Activated naive CD4-positive, alpha-beta T cell treated with anti-CD3 and anti-CD28 coated beads, Interleukin-2, amount 10 ng/mL, durations not matched to agents 7 days and 5 days (primary cell): ENCODE measurements at regions not wholly inside any gene's neighbourhood (a gene's known extent, or its start where the extent isn't known, plus 50 kb on each side); places are given as distances from the start of the nearest gene placed in this dataset.
"Not testable (repeated sequence)": the region's sequence is repeated elsewhere in the genome, so short reads cannot be mapped to it uniquely, and the experiment has no call there.

Experiments
- CTCF ChIA-PET: fragments of 350-600 bp; sonication (Branson Sonifier 250); formaldehyde crosslinking; loops from one replicate; lab custom pipeline; 2021; ENCODE audit warnings: antibody characterized with exemption; lab: Charles Lee
- DNase-seq: peaks from one replicate; pipeline ENCODE4 v3.0.0-alpha.2; 2020
- H3K27ac Mint-ChIP-seq: one replicate; pipeline ENCODE4 v1.8.0; 2021; ENCODE audit warnings: mild to moderate bottlenecking, moderate library complexity, mixed read lengths
- H3K27me3 Mint-ChIP-seq: one replicate; pipeline ENCODE4 v1.8.0; 2021; ENCODE audit warnings: mild to moderate bottlenecking, mixed read lengths
- H3K36me3 Mint-ChIP-seq: one replicate; pipeline ENCODE4 v1.8.0; 2021; ENCODE audit warnings: mixed read lengths
- H3K4me1 Mint-ChIP-seq: one replicate; pipeline ENCODE4 v1.8.0; 2021; ENCODE audit warnings: mixed read lengths
- H3K4me3 Mint-ChIP-seq: one replicate; pipeline ENCODE4 v1.8.0; 2021; ENCODE audit warnings: mild to moderate bottlenecking, moderate library complexity, mixed read lengths
- H3K9me3 Mint-ChIP-seq: one replicate; pipeline ENCODE4 v1.8.0; 2021; ENCODE audit warnings: mixed read lengths

DNA sequence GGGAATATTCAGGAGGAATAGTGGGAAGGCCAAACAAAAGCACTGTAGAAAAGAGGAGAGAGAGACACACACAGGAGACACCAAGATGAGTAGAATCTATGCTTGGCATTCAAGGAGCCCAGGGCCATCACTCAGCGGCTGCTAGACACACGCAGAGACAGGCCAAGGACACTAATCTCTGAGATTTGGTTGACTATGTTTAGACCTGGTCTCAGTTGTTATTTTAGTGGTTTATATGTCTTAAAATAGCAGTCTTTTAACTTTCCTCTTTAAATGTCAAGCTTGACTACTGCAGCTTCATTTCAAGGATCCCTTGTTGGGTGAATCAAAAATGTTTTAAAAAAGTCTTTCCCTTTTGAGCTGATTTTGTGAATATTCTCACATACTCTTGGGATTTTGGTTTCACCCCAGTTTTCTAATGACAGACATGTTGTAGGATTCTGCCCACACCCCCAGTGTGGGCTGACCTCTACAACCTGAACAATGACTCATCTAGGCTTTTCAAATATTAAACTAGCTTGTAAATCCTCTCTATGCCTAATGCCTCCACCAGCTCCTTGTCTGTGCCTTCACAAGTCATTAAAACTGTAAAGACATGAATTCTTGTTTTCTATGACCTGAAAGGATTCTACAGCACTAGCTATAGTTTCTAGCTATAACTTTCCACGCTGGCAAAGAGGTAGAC is 142.7 kb upstream of the EXOC2 start:
- Mint-ChIP-seq H3K27me3 (peaks cover 18% of the 10 kb centered on the region), H3K4me1 (no peaks in the 10 kb centered on the region), H3K9me3 (peaks cover 19% of the 10 kb centered on the region), H3K36me3 (no peaks in the 10 kb centered on the region), H3K27ac (no peak overlapping the region), H3K4me3 (no peak overlapping the region)
- CTCF ChIA-PET, result no interaction called here
- no peak for DNase-seq

- Mint-ChIP-seq H3K9me3 (peaks cover 20% of the 10 kb centered on the region), H3K4me3 (no peak overlapping the region), H3K27me3 (peaks cover 18% of the 10 kb centered on the region), H3K27ac (no peak overlapping the region), H3K4me1 (no peaks in the 10 kb centered on the region), H3K36me3 (no peaks in the 10 kb centered on the region)
- DNase-seq, result no peak
- CTCF ChIA-PET, result no interaction called here
Observed at GRCh38 chr6:834866-835265, 141.9 kb upstream of the EXOC2 start.

- no peak overlapping the region for H3K4me3 Mint-ChIP-seq
- no peaks in the 10 kb centered on the region for H3K4me1 Mint-ChIP-seq
- CTCF ChIA-PET, result no interaction called here
- DNase-seq, result no peak
- H3K27ac Mint-ChIP-seq, result no peak overlapping the region
- peaks cover 18% of the 10 kb centered on the region for H3K27me3 Mint-ChIP-seq
- H3K9me3 Mint-ChIP-seq, result peaks cover 20% of the 10 kb centered on the region
- no peaks in the 10 kb centered on the region for H3K36me3 Mint-ChIP-seq
Observed at GRCh38 chr6:834190-834589, 141.3 kb upstream of the EXOC2 start.

DNA sequence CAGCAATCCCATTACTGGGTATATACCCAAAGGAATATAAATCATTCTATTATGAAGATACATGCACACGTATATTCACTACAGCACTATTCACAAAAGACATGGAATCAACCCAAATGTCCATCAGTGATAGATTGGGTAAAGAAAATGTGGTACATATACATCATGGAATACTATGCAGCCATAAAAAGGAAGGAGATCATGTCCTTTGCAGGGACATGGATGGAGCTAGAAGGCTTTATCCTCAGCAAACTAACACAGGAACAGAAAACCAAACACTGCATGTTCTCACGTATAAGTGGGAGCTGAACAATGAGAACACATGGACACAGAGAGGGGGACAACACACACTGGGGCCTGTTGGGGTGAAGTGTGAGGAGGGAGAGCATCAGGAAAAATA is 139.9 kb upstream of the EXOC2 start:
- DNase-seq, H3K4me1 Mint-ChIP-seq, CTCF ChIA-PET, H3K27ac Mint-ChIP-seq, H3K4me3 Mint-ChIP-seq, H3K36me3 Mint-ChIP-seq: not testable (repeated sequence)
- peaks cover 17% of the 10 kb centered on the region for H3K27me3 Mint-ChIP-seq
- peaks cover 20% of the 10 kb centered on the region for H3K9me3 Mint-ChIP-seq

DNA sequence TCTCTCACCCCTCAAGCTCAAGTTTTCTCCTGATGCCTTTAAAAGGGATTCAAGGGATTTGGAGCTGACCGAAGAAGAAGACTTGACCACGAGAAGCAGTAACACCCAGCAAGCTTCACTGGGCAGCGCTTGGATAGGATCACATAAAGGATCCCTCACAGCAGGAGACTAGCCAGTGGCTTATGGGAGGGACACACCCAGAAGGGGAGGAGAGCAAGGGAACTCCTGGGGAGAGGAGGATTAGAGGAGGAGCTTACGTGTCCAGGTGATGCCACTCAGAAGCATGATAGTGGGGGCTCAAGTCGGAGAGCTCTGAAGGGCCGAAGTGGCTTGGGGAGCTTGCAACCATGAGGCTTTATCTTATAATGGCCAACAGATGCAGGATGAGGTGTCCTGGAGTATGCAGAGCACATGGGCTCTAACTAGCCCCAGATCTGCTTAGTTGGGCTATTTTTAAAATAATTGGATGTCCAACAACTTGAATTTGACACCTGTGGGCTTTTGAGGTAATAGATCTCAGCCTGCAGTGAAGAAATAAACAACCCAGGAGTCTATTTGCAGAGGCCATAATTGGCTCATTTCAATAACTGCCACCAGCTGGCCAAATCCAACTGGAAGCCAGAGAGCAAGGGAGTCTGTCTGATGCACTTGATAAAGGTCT is 137.9 kb upstream of the EXOC2 start:
- DNase-seq, result no peak
- CTCF ChIA-PET, result no interaction called here
- Mint-ChIP-seq H3K27me3 (peaks cover 9% of the 10 kb centered on the region), H3K4me3 (no peak overlapping the region), H3K27ac (no peak overlapping the region), H3K9me3 (peaks cover 20% of the 10 kb centered on the region), H3K36me3 (no peaks in the 10 kb centered on the region), H3K4me1 (no peaks in the 10 kb centered on the region)

DNA sequence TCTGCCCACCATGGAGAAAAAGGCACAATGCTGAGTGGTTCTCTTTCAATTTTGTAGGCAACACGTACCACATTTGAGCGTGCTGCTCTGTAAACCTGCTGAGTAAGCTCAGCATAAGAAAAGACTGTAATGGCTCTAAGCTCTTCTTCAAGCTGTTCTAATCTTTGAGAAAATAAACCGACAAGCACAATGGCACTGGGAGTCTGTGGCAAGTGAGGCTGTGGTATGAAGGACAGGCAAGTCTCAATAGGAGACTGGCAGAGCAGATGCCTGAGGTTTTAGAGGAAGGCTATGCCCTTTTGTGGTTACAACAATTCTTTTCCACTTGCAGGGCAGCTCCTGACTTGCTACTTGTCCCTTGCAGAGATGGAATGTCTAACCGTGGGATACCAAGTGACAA is 136.7 kb upstream of the EXOC2 start:
- CTCF ChIA-PET, result no interaction called here
- Mint-ChIP-seq H3K4me1 (no peaks in the 10 kb centered on the region), H3K27ac (no peak overlapping the region), H3K27me3 (peaks cover 9% of the 10 kb centered on the region), H3K36me3 (no peaks in the 10 kb centered on the region), H3K9me3 (peaks cover 20% of the 10 kb centered on the region), H3K4me3 (no peak overlapping the region)
- no peak for DNase-seq

- CTCF ChIA-PET, result interaction anchor here (0.6 kb wide), 1 partner anchor 658 kb away, joined by 3 read pairs; no protein-coding TSS in a partner anchor
- no peak overlapping the region for H3K27ac Mint-ChIP-seq
- H3K4me3 Mint-ChIP-seq, result no peak overlapping the region
- H3K27me3 Mint-ChIP-seq, result peaks cover 9% of the 10 kb centered on the region
- no peaks in the 10 kb centered on the region for H3K4me1 Mint-ChIP-seq
- no peak for DNase-seq
- H3K36me3 Mint-ChIP-seq, result no peaks in the 10 kb centered on the region
- peaks cover 7% of the 10 kb centered on the region for H3K9me3 Mint-ChIP-seq
Observed at GRCh38 chr6:827431-827830, 134.5 kb upstream of the EXOC2 start.

DNA sequence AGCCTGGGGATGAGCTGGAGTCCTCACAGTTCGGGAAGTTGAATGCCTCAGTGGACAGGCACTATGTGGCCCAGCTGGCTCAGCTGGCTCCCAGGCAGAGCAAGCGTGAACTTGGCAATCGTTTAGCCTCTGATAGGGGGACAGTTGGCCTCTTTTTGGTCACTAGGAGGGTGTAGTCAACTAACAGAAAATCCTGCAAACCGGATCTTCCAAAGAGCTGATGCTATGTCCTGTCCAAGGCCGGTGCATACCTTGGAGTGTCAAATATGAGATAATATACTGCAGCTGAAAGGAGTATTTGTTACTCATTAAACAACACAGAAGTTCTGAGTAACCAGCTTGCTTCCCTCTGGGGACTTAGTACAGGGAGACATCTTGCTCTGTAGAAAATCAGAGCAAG is 126.2 kb upstream of the EXOC2 start:
- Mint-ChIP-seq H3K4me3 (no peak overlapping the region), H3K4me1 (peaks cover 7% of the 10 kb centered on the region), H3K36me3 (no peaks in the 10 kb centered on the region), H3K9me3 (no peaks in the 10 kb centered on the region), H3K27ac (no peak overlapping the region), H3K27me3 (peaks cover 29% of the 10 kb centered on the region)
- CTCF ChIA-PET, result interaction anchor here (1.8 kb wide), 1 partner anchor 17 kb away, joined by 4 read pairs; no protein-coding TSS in a partner anchor
- DNase-seq, result no peak

DNA sequence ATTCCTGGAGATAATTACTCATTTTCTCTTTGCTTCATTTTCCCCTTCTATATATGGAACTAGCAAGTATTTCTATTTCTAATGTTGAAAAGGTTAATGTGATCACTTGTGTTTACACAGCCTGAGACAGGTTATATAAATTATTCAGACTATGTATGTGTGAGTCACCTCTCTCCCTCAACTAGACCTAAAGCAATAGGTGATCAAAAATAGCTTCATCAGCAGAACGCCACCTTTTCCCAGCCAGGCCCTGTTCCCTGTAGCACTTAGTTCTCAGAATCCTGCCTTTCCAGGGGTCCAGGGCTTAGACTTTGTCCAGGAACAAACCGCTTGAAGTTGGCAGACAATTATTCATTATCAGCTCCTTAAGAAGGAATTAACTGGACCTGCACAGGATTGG is 125.3 kb upstream of the EXOC2 start:
- no peak for DNase-seq
- H3K27me3 Mint-ChIP-seq, result peaks cover 36% of the 10 kb centered on the region
- H3K9me3 Mint-ChIP-seq, result no peaks in the 10 kb centered on the region
- peaks cover 7% of the 10 kb centered on the region for H3K4me1 Mint-ChIP-seq
- no peak overlapping the region for H3K4me3 Mint-ChIP-seq
- CTCF ChIA-PET, result interaction anchor here (1.8 kb wide), 1 partner anchor 17 kb away, joined by 4 read pairs; no protein-coding TSS in a partner anchor
- no peak overlapping the region for H3K27ac Mint-ChIP-seq
- H3K36me3 Mint-ChIP-seq, result no peaks in the 10 kb centered on the region

- Mint-ChIP-seq H3K36me3 (no peaks in the 10 kb centered on the region), H3K27ac (no peak overlapping the region), H3K4me1 (peaks cover 7% of the 10 kb centered on the region), H3K9me3 (no peaks in the 10 kb centered on the region), H3K27me3 (peaks cover 30% of the 10 kb centered on the region), H3K4me3 (no peak overlapping the region)
- CTCF ChIA-PET, result interaction anchor here (0.7 kb wide), 2 partner anchors 621 to 628 kb away, joined by 3 read pairs; no protein-coding TSS in a partner anchor
- peak; percentile 30 for DNase-seq
Observed at GRCh38 chr6:816510-817084, 123.7 kb upstream of the EXOC2 start.

- DNase-seq, result no peak
Observed at GRCh38 chr6:815348-815738, 122.4 kb upstream of the EXOC2 start.

GRCh38 chr6:814378-815347 is 121.7 kb upstream of the EXOC2 start:
- Mint-ChIP-seq H3K27me3 (peaks cover 22% of the 10 kb centered on the region), H3K36me3 (no peaks in the 10 kb centered on the region), H3K9me3 (no peaks in the 10 kb centered on the region), H3K4me1 (peaks cover 7% of the 10 kb centered on the region), H3K4me3 (no peak overlapping the region), H3K27ac (no peak overlapping the region)
- no peak for DNase-seq
- CTCF ChIA-PET, result no interaction called here

More at GRCh38 chr6:815348-815738, 122.4 kb upstream of the EXOC2 start:
- CTCF ChIA-PET, result no interaction called here
- H3K4me3 Mint-ChIP-seq, result no peak overlapping the region
- H3K27ac Mint-ChIP-seq, result no peak overlapping the region
- peaks cover 7% of the 10 kb centered on the region for H3K4me1 Mint-ChIP-seq
- peaks cover 22% of the 10 kb centered on the region for H3K27me3 Mint-ChIP-seq
- H3K9me3 Mint-ChIP-seq, result no peaks in the 10 kb centered on the region
- H3K36me3 Mint-ChIP-seq, result no peaks in the 10 kb centered on the region

GRCh38 chr6:811831-812230 is 118.9 kb upstream of the EXOC2 start:
- Mint-ChIP-seq H3K4me3 (no peak overlapping the region), H3K27ac (no peak overlapping the region), H3K4me1 (peaks cover 5% of the 10 kb centered on the region), H3K36me3 (no peaks in the 10 kb centered on the region), H3K27me3 (peaks cover 17% of the 10 kb centered on the region), H3K9me3 (no peaks in the 10 kb centered on the region)
- CTCF ChIA-PET, result no interaction called here
- no peak for DNase-seq

DNA sequence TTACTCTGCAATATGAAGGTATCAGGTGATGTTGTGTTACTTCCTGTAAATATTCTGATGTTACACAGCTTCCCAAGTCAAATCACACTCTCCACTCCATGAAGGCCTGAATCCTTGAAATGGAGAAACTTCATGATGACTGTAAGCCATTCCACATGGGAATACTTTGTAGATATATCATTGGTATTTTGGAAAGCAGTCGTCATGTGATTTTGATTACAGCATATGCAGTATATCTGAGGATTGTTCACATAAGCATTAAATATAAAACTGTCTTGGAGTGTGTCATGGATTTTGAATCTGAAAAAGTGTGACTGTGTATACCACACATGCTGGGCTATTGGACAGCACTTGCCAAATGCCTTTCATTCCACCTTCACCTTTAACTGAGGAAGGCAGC is 118.3 kb upstream of the EXOC2 start:
- CTCF ChIA-PET, result no interaction called here
- H3K27me3 Mint-ChIP-seq, result peaks cover 12% of the 10 kb centered on the region
- no peaks in the 10 kb centered on the region for H3K36me3 Mint-ChIP-seq
- H3K4me1 Mint-ChIP-seq, result no peaks in the 10 kb centered on the region
- no peak for DNase-seq
- no peak overlapping the region for H3K27ac Mint-ChIP-seq
- no peaks in the 10 kb centered on the region for H3K9me3 Mint-ChIP-seq
- H3K4me3 Mint-ChIP-seq, result no peak overlapping the region
